GM23338 (cell line): ENCODE measurements at regions not wholly inside any gene's neighbourhood (a gene's known extent, or its start where the extent isn't known, plus 50 kb on each side); places are given as distances from the start of the nearest gene placed in this dataset.
"Not testable (repeated sequence)": the region's sequence is repeated elsewhere in the genome, so short reads cannot be mapped to it uniquely, and the experiment has no call there.

Experiments
- ATAC-seq: fragments of 200-7000 bp; cut with Tn5 transposase; 3 replicates; pipeline ENCODE4 v1.9.1; 2020
- DNase-seq: peaks from one replicate; pipeline ENCODE4 v3.0.0-alpha.2; 2015; ENCODE audit warnings: low spot score
- H2AFZ ChIP-seq: fragments of 200-600 bp; sonication (generic); 2 replicates; pipeline ENCODE4 v1.8.0; 2016; ENCODE audit warnings: antibody characterized with exemption, mild to moderate bottlenecking, moderate library complexity
- H3F3A ChIP-seq: fragments of 200-600 bp; sonication (generic); replicated peaks from 2 replicates; pipeline ENCODE4 v1.8.0; 2017; ENCODE audit warnings: antibody characterized with exemption, mixed run types, low read depth
- H3K27ac ChIP-seq: fragments of 200-600 bp; sonication (generic); 2 replicates; pipeline ENCODE4 v1.6.1; 2016; ENCODE audit warnings: low read depth
- H3K27me3 ChIP-seq: fragments of 200-600 bp; sonication (generic); 2 replicates; pipeline ENCODE4 v1.8.0; 2016; ENCODE audit warnings: mild to moderate bottlenecking, mixed run types, moderate library complexity; ENCODE audit not compliant: insufficient read depth
- H3K36me3 ChIP-seq: fragments of 200-600 bp; sonication (generic); 2 replicates; pipeline ENCODE4 v1.8.0; 2016; ENCODE audit warnings: mild to moderate bottlenecking; ENCODE audit not compliant: insufficient read depth
- H3K4me1 ChIP-seq: fragments of 200-600 bp; sonication (generic); 2 replicates; pipeline ENCODE4 v1.8.0; 2016; ENCODE audit warnings: mild to moderate bottlenecking, moderate library complexity; ENCODE audit not compliant: insufficient read depth
- H3K4me2 ChIP-seq: fragments of 200-600 bp; sonication (generic); 2 replicates; pipeline ENCODE4 v1.7.1; 2017; ENCODE audit warnings: mixed run types
- H3K4me3 ChIP-seq: fragments of 200-600 bp; sonication (generic); 2 replicates; pipeline ENCODE4 v1.6.1; 2016; ENCODE audit warnings: mixed run types
- H3K79me2 ChIP-seq: fragments of 200-600 bp; sonication (generic); replicated peaks from 2 replicates; pipeline ENCODE4 v1.8.0; 2017; ENCODE audit warnings: mild to moderate bottlenecking; ENCODE audit not compliant: insufficient read depth
- H3K9me2 ChIP-seq: fragments of 200-600 bp; sonication (generic); 2 replicates; pipeline ENCODE4 v1.8.0; 2017; ENCODE audit not compliant: insufficient read depth
- H4K20me1 ChIP-seq: fragments of 200-600 bp; sonication (generic); replicated peaks from 2 replicates; pipeline ENCODE4 v1.8.0; 2017; ENCODE audit warnings: mild to moderate bottlenecking; ENCODE audit not compliant: insufficient read depth
- H3K27ac Mint-ChIP-seq: 2 replicates; pipeline ENCODE4 v1.8.0; 2020; ENCODE audit warnings: inconsistent platforms, mild to moderate bottlenecking, moderate library complexity, mixed read lengths
- H3K27me3 Mint-ChIP-seq: 3 replicates; pipeline ENCODE4 v1.8.0; 2022; ENCODE audit warnings: low read depth, mild to moderate bottlenecking, moderate library complexity, mixed read lengths, inconsistent platforms; ENCODE audit not compliant: insufficient read depth, poor library complexity
- H3K36me3 Mint-ChIP-seq: 3 replicates; pipeline ENCODE4 v1.8.0; 2021; ENCODE audit warnings: low read depth, mild to moderate bottlenecking, inconsistent platforms, moderate library complexity, mixed read lengths
- H3K4me1 Mint-ChIP-seq: 3 replicates; pipeline ENCODE4 v1.8.0; 2020; ENCODE audit warnings: mild to moderate bottlenecking, inconsistent platforms, mixed read lengths
- H3K4me3 Mint-ChIP-seq: 3 replicates; pipeline ENCODE4 v1.8.0; 2021; ENCODE audit warnings: moderate library complexity, mild to moderate bottlenecking, inconsistent platforms, mixed read lengths
- H3K9me3 Mint-ChIP-seq: 3 replicates; pipeline ENCODE4 v1.8.0; 2020; ENCODE audit warnings: moderate library complexity, mild to moderate bottlenecking, inconsistent platforms, mixed read lengths
- EZH2 ChIP-seq: fragments of 200-600 bp; sonication (generic); IDR thresholded peaks from one replicate; pipeline ENCODE4 v1.8.0; 2017; ENCODE audit warnings: antibody characterized with exemption, mild to moderate bottlenecking, low read depth; ENCODE audit not compliant: unreplicated experiment
- EZH2phosphoT487 ChIP-seq: fragments of 200-600 bp; sonication (generic); IDR thresholded peaks from one replicate; pipeline ENCODE4 v1.8.1; 2018; ENCODE audit warnings: antibody characterized with exemption; ENCODE audit not compliant: unreplicated experiment
- JUNB ChIP-seq: IDR thresholded peaks from one replicate; pipeline ENCODE4 v1.6.1; 2016; ENCODE audit warnings: antibody characterized with exemption; ENCODE audit not compliant: unreplicated experiment
- NANOG ChIP-seq: IDR thresholded peaks from 2 replicates; pipeline ENCODE4 v1.6.1; 2016; ENCODE audit warnings: antibody characterized with exemption, borderline replicate concordance
- POLR2AphosphoS5 ChIP-seq: IDR thresholded peaks from 2 replicates; pipeline ENCODE4 v1.6.1; 2016; ENCODE audit warnings: antibody characterized with exemption, low read depth
- ZNF462 ChIP-seq: fragments of 250-450 bp; sonication (Bioruptor Pico); IDR thresholded peaks from 2 replicates; pipeline ENCODE4 v1.5.0; 2020; ENCODE audit warnings: mild to moderate bottlenecking, moderate library complexity

- TF ChIP-seq ZNF462 (CRISPR knock-in tag) (no peak), POLR2AphosphoS5 (no peak)
Observed at GRCh38 chr1:221254813-221255212, 375.6 kb downstream of the HLX start (continued).

- no peak overlapping the region for H3K4me3 ChIP-seq
- ATAC-seq (no peak), DNase-seq (no peak)
- no peaks in the 10 kb centered on the region for H3K79me2 ChIP-seq
- H3K9me2 ChIP-seq = no peaks in the 10 kb centered on the region
- Mint-ChIP-seq H3K36me3 (peaks cover 2% of the 10 kb centered on the region; the same call in 2 of the 3 replicates), H3K27ac (no peak overlapping the region), H3K9me3 (peaks cover 19% of the 10 kb centered on the region; the same call in 2 of the 3 replicates), H3K4me1 (no peaks in the 10 kb centered on the region), H3K4me3 (no peak overlapping the region), H3K27me3 (no peaks in the 10 kb centered on the region)
- H3K4me2 ChIP-seq = no peak overlapping the region
- H3K27ac ChIP-seq = no peak overlapping the region
- H2AFZ ChIP-seq = no peak overlapping the region
- no peaks in the 10 kb centered on the region for H3F3A ChIP-seq
- H3K27me3 ChIP-seq = no peaks in the 10 kb centered on the region
- H3K4me1 ChIP-seq = no peaks in the 10 kb centered on the region
- TF ChIP-seq NANOG (no peak), JUNB (no peak), EZH2phosphoT487 (no peak), EZH2 (no peak)
- H3K36me3 ChIP-seq = no peaks in the 10 kb centered on the region
- no peaks in the 10 kb centered on the region for H4K20me1 ChIP-seq
Observed at GRCh38 chr1:221256773-221257172, 377.5 kb downstream of the HLX start.

- H3K9me2 ChIP-seq, H3K27me3 ChIP-seq, H3K27me3 Mint-ChIP-seq, H3K36me3 ChIP-seq, H3K4me1 Mint-ChIP-seq, H3K4me1 ChIP-seq, H3K79me2 ChIP-seq, H3F3A ChIP-seq, ATAC-seq, H2AFZ ChIP-seq, H3K4me2 ChIP-seq, H3K36me3 Mint-ChIP-seq, H3K27ac ChIP-seq, H4K20me1 ChIP-seq, H3K27ac Mint-ChIP-seq, H3K4me3 ChIP-seq, DNase-seq, H3K4me3 Mint-ChIP-seq: not testable (repeated sequence)
- H3K9me3 Mint-ChIP-seq = peaks cover 27% of the 10 kb centered on the region; the same call in 2 of the 3 replicates
Observed at GRCh38 chr1:221257548-221257947, 378.3 kb downstream of the HLX start.

- H3K27ac Mint-ChIP-seq, H3K4me3 ChIP-seq, H3K27me3 ChIP-seq, H3K4me2 ChIP-seq, H3K9me2 ChIP-seq, H3K27ac ChIP-seq, H3K4me3 Mint-ChIP-seq, H3K27me3 Mint-ChIP-seq, DNase-seq, H2AFZ ChIP-seq, H3K4me1 Mint-ChIP-seq, H3K79me2 ChIP-seq, H3F3A ChIP-seq, H3K36me3 ChIP-seq, H4K20me1 ChIP-seq, ATAC-seq, H3K4me1 ChIP-seq: not testable (repeated sequence)
- peaks cover 50% of the 10 kb centered on the region for H3K9me3 Mint-ChIP-seq
- H3K36me3 Mint-ChIP-seq = peaks cover 25% of the 10 kb centered on the region
Observed at GRCh38 chr1:221262677-221263076, 383.4 kb downstream of the HLX start.
